ENCODE measurements at regions not wholly inside any gene's neighbourhood (a gene's known extent, or its start where the extent isn't known, plus 50 kb on each side); places are given as distances from the start of the nearest gene placed in this dataset.

DNA sequence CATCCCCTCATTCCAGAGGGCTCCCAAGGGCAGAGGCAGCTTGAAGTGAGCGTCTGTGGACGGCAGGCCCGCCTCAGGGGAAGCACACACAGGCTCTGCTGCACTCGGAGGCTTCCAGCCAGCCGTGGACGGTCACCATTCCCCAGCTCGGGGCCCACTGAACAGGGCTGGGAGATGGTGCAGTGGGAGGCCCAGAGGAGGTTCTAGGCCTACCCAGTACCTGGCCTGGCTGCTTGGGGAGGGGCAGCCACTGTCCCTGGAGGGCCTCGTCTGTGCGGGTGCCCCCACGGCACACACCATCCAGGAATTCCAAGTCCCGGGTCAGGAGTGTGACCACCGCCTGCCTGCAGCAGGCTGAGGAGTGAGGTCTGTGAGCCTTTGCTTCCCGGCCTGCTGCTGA is 80.4 kb downstream of the SIK1 start:
- TF ChIP-seq, protein P1, sequence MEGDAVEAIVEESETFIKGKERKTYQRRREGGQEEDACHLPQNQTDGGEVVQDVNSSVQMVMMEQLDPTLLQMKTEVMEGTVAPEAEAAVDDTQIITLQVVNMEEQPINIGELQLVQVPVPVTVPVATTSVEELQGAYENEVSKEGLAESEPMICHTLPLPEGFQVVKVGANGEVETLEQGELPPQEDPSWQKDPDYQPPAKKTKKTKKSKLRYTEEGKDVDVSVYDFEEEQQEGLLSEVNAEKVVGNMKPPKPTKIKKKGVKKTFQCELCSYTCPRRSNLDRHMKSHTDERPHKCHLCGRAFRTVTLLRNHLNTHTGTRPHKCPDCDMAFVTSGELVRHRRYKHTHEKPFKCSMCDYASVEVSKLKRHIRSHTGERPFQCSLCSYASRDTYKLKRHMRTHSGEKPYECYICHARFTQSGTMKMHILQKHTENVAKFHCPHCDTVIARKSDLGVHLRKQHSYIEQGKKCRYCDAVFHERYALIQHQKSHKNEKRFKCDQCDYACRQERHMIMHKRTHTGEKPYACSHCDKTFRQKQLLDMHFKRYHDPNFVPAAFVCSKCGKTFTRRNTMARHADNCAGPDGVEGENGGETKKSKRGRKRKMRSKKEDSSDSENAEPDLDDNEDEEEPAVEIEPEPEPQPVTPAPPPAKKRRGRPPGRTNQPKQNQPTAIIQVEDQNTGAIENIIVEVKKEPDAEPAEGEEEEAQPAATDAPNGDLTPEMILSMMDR (IDR thresholded peaks at IDR 0.05; ENCODE audit: poor library complexity): no peak
- TF ChIP-seq EZH2 (IDR thresholded peaks at IDR 0.05; ENCODE audit: borderline replicate concordance): no peak
- no peak for TF ChIP-seq EZH2phosphoT487 (IDR thresholded peaks at IDR 0.05; ENCODE audit: low read depth, severe bottlenecking, unreplicated experiment)
